BLaER1 (cell line): ENCODE measurements at regions not wholly inside any gene's neighbourhood (a gene's known extent, or its start where the extent isn't known, plus 50 kb on each side); places are given as distances from the start of the nearest gene placed in this dataset.
"Not testable (repeated sequence)": the region's sequence is repeated elsewhere in the genome, so short reads cannot be mapped to it uniquely, and the experiment has no call there.

Experiments
- H3K27ac ChIP-seq: shearing (Covaris generic); formaldehyde crosslinking; 2 replicates; pipeline ENCODE4 v1.8.1; 2022
- H3K27me3 ChIP-seq: shearing (Covaris generic); formaldehyde crosslinking; 2 replicates; pipeline ENCODE4 v1.8.1; 2022
- H3K36me3 ChIP-seq: shearing (Covaris generic); formaldehyde crosslinking; 2 replicates; pipeline ENCODE4 v1.8.1; 2022
- H3K4me1 ChIP-seq: shearing (Covaris generic); formaldehyde crosslinking; 2 replicates; pipeline ENCODE4 v1.8.1; 2022
- H3K4me2 ChIP-seq: shearing (Covaris generic); formaldehyde crosslinking; 2 replicates; pipeline ENCODE4 v1.8.1; 2022
- H3K4me3 ChIP-seq: shearing (Covaris generic); formaldehyde crosslinking; 2 replicates; pipeline ENCODE4 v1.8.1; 2022
- H3K9ac ChIP-seq: shearing (Covaris generic); formaldehyde crosslinking; 2 replicates; pipeline ENCODE4 v1.8.1; 2022
- H3K9me3 ChIP-seq: shearing (Covaris generic); formaldehyde crosslinking; 2 replicates; pipeline ENCODE4 v1.8.1; 2022
- H4K20me1 ChIP-seq: shearing (Covaris generic); formaldehyde crosslinking; 2 replicates; pipeline ENCODE4 v1.8.1; 2022
- Cebpa-rat ChIP-seq: shearing (Covaris generic); IDR thresholded peaks from 2 replicates; pipeline ENCODE4 v1.8.1; 2022

- TF ChIP-seq Cebpa-rat, result no peak
- peaks cover 64% of the 10 kb centered on the region for H3K36me3 ChIP-seq
These were observed 77.5 kb downstream of the SEPTIN7 start for GRCh38 chr7:35878351-35878750.

GRCh38 chr7:35887430-35887829 is 86.6 kb downstream of the SEPTIN7 start:
- not testable (repeated sequence) for H3K4me3 ChIP-seq, H3K27ac ChIP-seq, H3K27me3 ChIP-seq, H4K20me1 ChIP-seq, H3K9ac ChIP-seq, H3K4me1 ChIP-seq, H3K9me3 ChIP-seq, H3K4me2 ChIP-seq
- peaks cover 70% of the 10 kb centered on the region for H3K36me3 ChIP-seq

More at GRCh38 chr7:35878351-35878750, 77.5 kb downstream of the SEPTIN7 start:
- no peaks in the 10 kb centered on the region for H4K20me1 ChIP-seq
- H3K4me3 ChIP-seq, result no peak overlapping the region
- no peak overlapping the region for H3K9ac ChIP-seq
- no peaks in the 10 kb centered on the region for H3K4me1 ChIP-seq
- H3K4me2 ChIP-seq, result no peak overlapping the region
- H3K27me3 ChIP-seq, result no peaks in the 10 kb centered on the region
- H3K9me3 ChIP-seq, result no peaks in the 10 kb centered on the region
- H3K27ac ChIP-seq, result no peak overlapping the region

GRCh38 chr7:35889001-35889400 is 88.1 kb downstream of the SEPTIN7 start:
- Histone ChIP-seq H3K36me3 (peaks cover 66% of the 10 kb centered on the region), H3K9me3 (no peaks in the 10 kb centered on the region), H3K27me3 (no peaks in the 10 kb centered on the region), H3K27ac (no peak overlapping the region), H3K4me3 (no peak overlapping the region), H4K20me1 (no peaks in the 10 kb centered on the region), H3K9ac (no peak overlapping the region), H3K4me2 (no peak overlapping the region), H3K4me1 (no peaks in the 10 kb centered on the region)
- no peak for TF ChIP-seq Cebpa-rat

- no peaks in the 10 kb centered on the region for H3K9me3 ChIP-seq
These were observed 89.0 kb downstream of the SEPTIN7 start for GRCh38 chr7:35889870-35890269.

GRCh38 chr7:35891004-35891830 is 90.4 kb downstream of the SEPTIN7 start:
- Histone ChIP-seq H3K9ac (no peak overlapping the region), H3K4me1 (no peaks in the 10 kb centered on the region), H4K20me1 (no peaks in the 10 kb centered on the region), H3K36me3 (peaks cover 57% of the 10 kb centered on the region), H3K4me3 (no peak overlapping the region), H3K9me3 (no peaks in the 10 kb centered on the region), H3K4me2 (no peak overlapping the region), H3K27me3 (no peaks in the 10 kb centered on the region), H3K27ac (no peak overlapping the region)
- TF ChIP-seq Cebpa-rat, result no peak

More at GRCh38 chr7:35889870-35890269, 89.0 kb downstream of the SEPTIN7 start:
- no peak overlapping the region for H3K4me2 ChIP-seq
- no peaks in the 10 kb centered on the region for H4K20me1 ChIP-seq
- H3K4me3 ChIP-seq, result no peak overlapping the region
- no peaks in the 10 kb centered on the region for H3K4me1 ChIP-seq
- TF ChIP-seq Cebpa-rat, result no peak
- no peak overlapping the region for H3K27ac ChIP-seq
- peaks cover 60% of the 10 kb centered on the region for H3K36me3 ChIP-seq
- H3K27me3 ChIP-seq, result no peaks in the 10 kb centered on the region
- no peak overlapping the region for H3K9ac ChIP-seq

GRCh38 chr7:35893649-35894048 is 92.8 kb downstream of the SEPTIN7 start:
- Histone ChIP-seq H3K36me3 (peaks cover 51% of the 10 kb centered on the region), H3K27ac (no peak overlapping the region), H3K4me3 (no peak overlapping the region), H3K4me1 (no peaks in the 10 kb centered on the region), H3K4me2 (no peak overlapping the region), H3K9me3 (no peaks in the 10 kb centered on the region), H3K27me3 (no peaks in the 10 kb centered on the region), H3K9ac (no peak overlapping the region), H4K20me1 (no peaks in the 10 kb centered on the region)
- no peak for TF ChIP-seq Cebpa-rat

GRCh38 chr7:35894721-35895120 is 93.9 kb downstream of the SEPTIN7 start:
- no peak overlapping the region for H3K27ac ChIP-seq
- H3K36me3 ChIP-seq, result peaks cover 51% of the 10 kb centered on the region
- no peak for TF ChIP-seq Cebpa-rat
- no peaks in the 10 kb centered on the region for H3K9me3 ChIP-seq
- H3K4me2 ChIP-seq, result no peak overlapping the region
- no peaks in the 10 kb centered on the region for H3K4me1 ChIP-seq
- no peaks in the 10 kb centered on the region for H4K20me1 ChIP-seq
- H3K9ac ChIP-seq, result no peak overlapping the region
- no peak overlapping the region for H3K4me3 ChIP-seq
- no peaks in the 10 kb centered on the region for H3K27me3 ChIP-seq

GRCh38 chr7:35900651-35901050 is 99.8 kb downstream of the SEPTIN7 start:
- peaks cover 65% of the 10 kb centered on the region for H3K36me3 ChIP-seq
- H4K20me1 ChIP-seq, result no peaks in the 10 kb centered on the region
- no peak overlapping the region for H3K4me2 ChIP-seq
- no peak overlapping the region for H3K9ac ChIP-seq
- no peak overlapping the region for H3K4me3 ChIP-seq
- TF ChIP-seq Cebpa-rat, result no peak
- no peak overlapping the region for H3K27ac ChIP-seq
- H3K4me1 ChIP-seq, result no peaks in the 10 kb centered on the region
- H3K27me3 ChIP-seq, result no peaks in the 10 kb centered on the region
- H3K9me3 ChIP-seq, result no peaks in the 10 kb centered on the region

- Histone ChIP-seq H3K4me2 (no peak overlapping the region), H3K4me1 (no peaks in the 10 kb centered on the region), H3K36me3 (peaks cover 33% of the 10 kb centered on the region), H3K4me3 (no peak overlapping the region), H3K27ac (no peak overlapping the region), H3K27me3 (no peaks in the 10 kb centered on the region), H4K20me1 (peaks cover 5% of the 10 kb centered on the region; the same call in 1 of the 2 replicates), H3K9me3 (no peaks in the 10 kb centered on the region), H3K9ac (no peak overlapping the region)
- TF ChIP-seq Cebpa-rat, result no peak
These were observed 104.7 kb downstream of the SEPTIN7 start for GRCh38 chr7:35905555-35905954.

GRCh38 chr7:35906191-35906908 is 105.5 kb downstream of the SEPTIN7 start:
- H4K20me1 ChIP-seq, result peaks cover 5% of the 10 kb centered on the region; the same call in 1 of the 2 replicates
- peaks cover 25% of the 10 kb centered on the region for H3K36me3 ChIP-seq
- no peaks in the 10 kb centered on the region for H3K27me3 ChIP-seq
- H3K4me3 ChIP-seq, result no peak overlapping the region
- H3K9ac ChIP-seq, result no peak overlapping the region
- H3K4me2 ChIP-seq, result no peak overlapping the region
- no peak for TF ChIP-seq Cebpa-rat
- no peaks in the 10 kb centered on the region; the same call in 1 of the 2 replicates for H3K9me3 ChIP-seq
- H3K4me1 ChIP-seq, result no peaks in the 10 kb centered on the region
- H3K27ac ChIP-seq, result no peak overlapping the region
